GM23338 (cell line): ENCODE measurements at regions not wholly inside any gene's neighbourhood (a gene's known extent, or its start where the extent isn't known, plus 50 kb on each side); places are given as distances from the start of the nearest gene placed in this dataset.

ENCODE experiments used
- ATAC-seq: fragments of 200-7000 bp; cut with Tn5 transposase; 3 replicates; pipeline ENCODE4 v1.9.1; 2020
- DNase-seq: peaks from one replicate; pipeline ENCODE4 v3.0.0-alpha.2; 2015; ENCODE audit warnings: low spot score
- H2AFZ ChIP-seq: fragments of 200-600 bp; sonication (generic); 2 replicates; pipeline ENCODE4 v1.8.0; 2016; ENCODE audit warnings: antibody characterized with exemption, mild to moderate bottlenecking, moderate library complexity
- H3F3A ChIP-seq: fragments of 200-600 bp; sonication (generic); replicated peaks from 2 replicates; pipeline ENCODE4 v1.8.0; 2017; ENCODE audit warnings: antibody characterized with exemption, mixed run types, low read depth
- H3K27ac ChIP-seq: fragments of 200-600 bp; sonication (generic); 2 replicates; pipeline ENCODE4 v1.6.1; 2016; ENCODE audit warnings: low read depth
- H3K27me3 ChIP-seq: fragments of 200-600 bp; sonication (generic); 2 replicates; pipeline ENCODE4 v1.8.0; 2016; ENCODE audit warnings: mild to moderate bottlenecking, mixed run types, moderate library complexity; ENCODE audit not compliant: insufficient read depth
- H3K36me3 ChIP-seq: fragments of 200-600 bp; sonication (generic); 2 replicates; pipeline ENCODE4 v1.8.0; 2016; ENCODE audit warnings: mild to moderate bottlenecking; ENCODE audit not compliant: insufficient read depth
- H3K4me1 ChIP-seq: fragments of 200-600 bp; sonication (generic); 2 replicates; pipeline ENCODE4 v1.8.0; 2016; ENCODE audit warnings: mild to moderate bottlenecking, moderate library complexity; ENCODE audit not compliant: insufficient read depth
- H3K4me2 ChIP-seq: fragments of 200-600 bp; sonication (generic); 2 replicates; pipeline ENCODE4 v1.7.1; 2017; ENCODE audit warnings: mixed run types
- H3K4me3 ChIP-seq: fragments of 200-600 bp; sonication (generic); 2 replicates; pipeline ENCODE4 v1.6.1; 2016; ENCODE audit warnings: mixed run types
- H3K79me2 ChIP-seq: fragments of 200-600 bp; sonication (generic); replicated peaks from 2 replicates; pipeline ENCODE4 v1.8.0; 2017; ENCODE audit warnings: mild to moderate bottlenecking; ENCODE audit not compliant: insufficient read depth
- H3K9me2 ChIP-seq: fragments of 200-600 bp; sonication (generic); 2 replicates; pipeline ENCODE4 v1.8.0; 2017; ENCODE audit not compliant: insufficient read depth
- H4K20me1 ChIP-seq: fragments of 200-600 bp; sonication (generic); replicated peaks from 2 replicates; pipeline ENCODE4 v1.8.0; 2017; ENCODE audit warnings: mild to moderate bottlenecking; ENCODE audit not compliant: insufficient read depth
- H3K27ac Mint-ChIP-seq: 2 replicates; pipeline ENCODE4 v1.8.0; 2020; ENCODE audit warnings: inconsistent platforms, mild to moderate bottlenecking, moderate library complexity, mixed read lengths
- H3K27me3 Mint-ChIP-seq: 3 replicates; pipeline ENCODE4 v1.8.0; 2022; ENCODE audit warnings: low read depth, mild to moderate bottlenecking, moderate library complexity, mixed read lengths, inconsistent platforms; ENCODE audit not compliant: insufficient read depth, poor library complexity
- H3K36me3 Mint-ChIP-seq: 3 replicates; pipeline ENCODE4 v1.8.0; 2021; ENCODE audit warnings: low read depth, mild to moderate bottlenecking, inconsistent platforms, moderate library complexity, mixed read lengths
- H3K4me1 Mint-ChIP-seq: 3 replicates; pipeline ENCODE4 v1.8.0; 2020; ENCODE audit warnings: mild to moderate bottlenecking, inconsistent platforms, mixed read lengths
- H3K4me3 Mint-ChIP-seq: 3 replicates; pipeline ENCODE4 v1.8.0; 2021; ENCODE audit warnings: moderate library complexity, mild to moderate bottlenecking, inconsistent platforms, mixed read lengths
- H3K9me3 Mint-ChIP-seq: 3 replicates; pipeline ENCODE4 v1.8.0; 2020; ENCODE audit warnings: moderate library complexity, mild to moderate bottlenecking, inconsistent platforms, mixed read lengths
- CREB1 ChIP-seq: fragments of 250-450 bp; sonication (Bioruptor Pico); IDR thresholded peaks from 2 replicates; pipeline ENCODE4 v1.5.0; 2020; ENCODE audit warnings: low read depth, mild to moderate bottlenecking, moderate library complexity
- CTCF ChIP-seq, 2 experiments: fragments of 200-600 bp in 1 of 2; sonication (generic) in 1 of 2; conservative IDR thresholded peaks; 2 replicates each; pipeline versions ENCODE4 v1.5.1 to v1.6.1; 2016 to 2017; ENCODE audit warnings: antibody characterized with exemption in 2 of 2, low read depth in 2 of 2, mild to moderate bottlenecking in 2 of 2, moderate library complexity in 1 of 2
- ETS1 ChIP-seq: IDR thresholded peaks from 2 replicates; pipeline ENCODE4 v1.6.1; 2016; ENCODE audit warnings: antibody characterized with exemption
- EZH2 ChIP-seq: fragments of 200-600 bp; sonication (generic); IDR thresholded peaks from one replicate; pipeline ENCODE4 v1.8.0; 2017; ENCODE audit warnings: antibody characterized with exemption, mild to moderate bottlenecking, low read depth; ENCODE audit not compliant: unreplicated experiment
- EZH2phosphoT487 ChIP-seq: fragments of 200-600 bp; sonication (generic); IDR thresholded peaks from one replicate; pipeline ENCODE4 v1.8.1; 2018; ENCODE audit warnings: antibody characterized with exemption; ENCODE audit not compliant: unreplicated experiment
- JUNB ChIP-seq: IDR thresholded peaks from one replicate; pipeline ENCODE4 v1.6.1; 2016; ENCODE audit warnings: antibody characterized with exemption; ENCODE audit not compliant: unreplicated experiment
- NANOG ChIP-seq: IDR thresholded peaks from 2 replicates; pipeline ENCODE4 v1.6.1; 2016; ENCODE audit warnings: antibody characterized with exemption, borderline replicate concordance
- POLR2AphosphoS5 ChIP-seq: IDR thresholded peaks from 2 replicates; pipeline ENCODE4 v1.6.1; 2016; ENCODE audit warnings: antibody characterized with exemption, low read depth
- REST ChIP-seq: IDR thresholded peaks from one replicate; pipeline ENCODE4 v1.6.1; 2018; ENCODE audit warnings: antibody characterized with exemption; ENCODE audit not compliant: unreplicated experiment
- STAT1 ChIP-seq: IDR thresholded peaks from one replicate; pipeline ENCODE4 v1.6.1; 2016; ENCODE audit warnings: antibody characterized with exemption; ENCODE audit not compliant: unreplicated experiment
- ZNF114 ChIP-seq: fragments of 250-450 bp; sonication (Bioruptor Pico); IDR thresholded peaks from 2 replicates; pipeline ENCODE4 v1.5.0; 2020; ENCODE audit warnings: mild to moderate bottlenecking, moderate library complexity
- ZNF331 ChIP-seq: fragments of 250-450 bp; sonication (Bioruptor Pico); IDR thresholded peaks from 2 replicates; pipeline ENCODE4 v1.5.0; 2020; ENCODE audit warnings: low read depth, mild to moderate bottlenecking, moderate library complexity
- ZNF462 ChIP-seq: fragments of 250-450 bp; sonication (Bioruptor Pico); IDR thresholded peaks from 2 replicates; pipeline ENCODE4 v1.5.0; 2020; ENCODE audit warnings: mild to moderate bottlenecking, moderate library complexity

GRCh38 chr2:144102386-144102785 is 417.5 kb downstream of the ZEB2 start:
- Mint-ChIP-seq H3K36me3 (peaks cover 38% of the 10 kb centered on the region), H3K9me3 (peaks cover 43% of the 10 kb centered on the region), H3K27me3 (peaks cover 1% of the 10 kb centered on the region), H3K4me1 (peaks cover 7% of the 10 kb centered on the region; the same call in 2 of the 3 replicates), H3K27ac (no peak overlapping the region), H3K4me3 (no peak overlapping the region)
- DNase-seq: no peak
- Histone ChIP-seq H3K9me2 (no peaks in the 10 kb centered on the region), H3K4me3 (no peak overlapping the region), H3K27me3 (no peaks in the 10 kb centered on the region), H3K36me3 (peaks cover 10% of the 10 kb centered on the region), H3F3A (no peaks in the 10 kb centered on the region), H2AFZ (no peak overlapping the region), H3K4me1 (no peaks in the 10 kb centered on the region), H3K4me2 (no peak overlapping the region), H4K20me1 (no peaks in the 10 kb centered on the region), H3K79me2 (no peaks in the 10 kb centered on the region), H3K27ac (no peak overlapping the region)
- no peak for ATAC-seq
- no peak for TF ChIP-seq NANOG
- no peak for TF ChIP-seq ZNF462
- no peak for TF ChIP-seq CREB1 (CRISPR knock-in tag)
- no peak for TF ChIP-seq EZH2
- no peak for TF ChIP-seq CTCF (conservative IDR thresholded peaks at IDR 0.05; ENCODE audit: low read depth in 2 of 2)
- no peak for TF ChIP-seq POLR2AphosphoS5
- TF ChIP-seq REST: no peak
- no peak for TF ChIP-seq EZH2phosphoT487
- no peak for TF ChIP-seq ZNF114 (CRISPR knock-in tag)
- TF ChIP-seq STAT1: no peak
- TF ChIP-seq ETS1: no peak
- no peak for TF ChIP-seq ZNF331
- no peak for TF ChIP-seq JUNB
